ENCODE measurements at regions not wholly inside any gene's neighbourhood (a gene's known extent, or its start where the extent isn't known, plus 50 kb on each side); places are given as distances from the start of the nearest gene placed in this dataset.

DNA sequence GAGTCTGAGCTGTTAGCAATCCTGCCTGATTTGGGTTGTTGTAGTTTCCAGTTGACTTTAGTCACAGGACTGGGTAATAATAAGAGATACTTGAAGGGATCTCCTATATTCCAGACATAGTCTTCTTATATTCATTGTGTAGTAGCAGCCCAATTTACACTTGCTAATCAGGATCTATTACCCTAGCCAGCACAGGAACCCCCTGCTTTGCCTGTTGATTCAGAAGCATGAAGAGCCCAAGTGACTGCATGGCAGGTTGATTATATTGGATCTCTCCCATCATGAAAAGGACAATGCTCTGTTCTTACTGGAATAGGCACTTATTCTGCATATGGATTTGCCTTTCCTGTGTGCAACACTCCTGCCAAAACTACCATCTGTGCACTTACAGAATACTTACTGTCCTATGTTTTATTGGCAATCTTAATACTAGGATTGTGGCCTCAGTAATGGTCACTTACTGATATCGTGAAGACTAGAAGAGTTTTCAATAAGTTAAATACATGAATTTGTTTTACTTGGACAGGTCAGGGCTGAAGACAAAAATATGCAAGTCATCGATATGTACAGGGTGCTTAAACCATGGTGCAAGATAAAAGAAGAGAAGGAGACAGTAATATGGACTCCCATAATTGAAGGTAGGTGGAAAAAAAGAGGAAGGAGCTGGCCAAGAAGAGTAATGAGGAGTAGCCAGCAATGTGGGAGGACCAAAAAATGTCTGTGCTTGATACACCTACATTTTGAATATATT lies 304.1 kb downstream of the MCTP2 start:
- DNase-seq, result no peak

- no peak for DNase-seq
These were observed 305.2 kb downstream of the MCTP2 start for GRCh38 chr15:94536549-94536948.

DNA sequence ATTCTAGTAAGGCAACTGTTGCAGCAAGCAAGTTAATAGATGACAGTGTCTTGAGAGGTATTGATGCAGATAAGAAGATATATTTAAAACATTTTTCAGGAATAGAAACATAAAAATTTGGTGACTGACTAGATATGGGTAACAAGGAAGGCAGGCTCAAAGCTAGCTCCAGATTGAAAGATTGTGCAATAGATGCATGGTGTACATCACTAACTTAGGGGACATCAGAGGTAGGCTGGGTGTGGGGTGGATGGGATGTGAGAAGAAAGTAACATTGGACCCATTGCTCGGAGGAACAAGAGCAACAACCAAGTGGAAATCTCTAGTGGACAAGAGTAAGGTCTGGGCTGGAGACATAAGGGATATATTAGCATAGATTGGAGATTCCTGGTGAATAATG lies 306.9 kb downstream of the MCTP2 start:
- DNase-seq, result no peak

DNA sequence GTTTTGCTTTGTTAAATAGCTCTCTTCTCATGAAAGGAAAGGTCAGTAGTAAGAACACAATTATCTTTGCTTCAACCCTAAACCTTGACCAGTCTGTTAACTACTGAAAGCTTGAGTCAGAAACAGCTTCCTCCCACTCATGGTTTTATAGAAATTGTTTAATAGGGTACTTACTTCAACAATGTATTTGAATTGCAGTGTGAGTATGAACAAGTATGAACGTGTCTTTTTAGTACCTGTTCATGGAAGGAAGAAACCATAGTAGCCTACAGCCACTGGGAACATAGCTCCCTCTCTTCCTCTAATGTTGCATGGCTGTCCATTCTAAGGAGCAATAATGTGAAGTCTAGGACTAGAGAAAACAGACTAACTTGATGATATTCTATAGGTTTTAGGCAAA lies 311.0 kb downstream of the MCTP2 start:
- DNase-seq, result no peak

GRCh38 chr15:94546808-94547207 lies 315.4 kb downstream of the MCTP2 start:
- DNase-seq, result no peak

GRCh38 chr15:94547711-94548110 lies 316.4 kb downstream of the MCTP2 start:
- DNase-seq, result no peak

- DNase-seq, result no peak
These were observed 324.6 kb downstream of the MCTP2 start for GRCh38 chr15:94555841-94556519.

- DNase-seq, result no peak
These were observed 329.8 kb downstream of the MCTP2 start for GRCh38 chr15:94561036-94561689.

- no peak for DNase-seq
These were observed 332.1 kb downstream of the MCTP2 start for GRCh38 chr15:94563456-94563855.

DNA sequence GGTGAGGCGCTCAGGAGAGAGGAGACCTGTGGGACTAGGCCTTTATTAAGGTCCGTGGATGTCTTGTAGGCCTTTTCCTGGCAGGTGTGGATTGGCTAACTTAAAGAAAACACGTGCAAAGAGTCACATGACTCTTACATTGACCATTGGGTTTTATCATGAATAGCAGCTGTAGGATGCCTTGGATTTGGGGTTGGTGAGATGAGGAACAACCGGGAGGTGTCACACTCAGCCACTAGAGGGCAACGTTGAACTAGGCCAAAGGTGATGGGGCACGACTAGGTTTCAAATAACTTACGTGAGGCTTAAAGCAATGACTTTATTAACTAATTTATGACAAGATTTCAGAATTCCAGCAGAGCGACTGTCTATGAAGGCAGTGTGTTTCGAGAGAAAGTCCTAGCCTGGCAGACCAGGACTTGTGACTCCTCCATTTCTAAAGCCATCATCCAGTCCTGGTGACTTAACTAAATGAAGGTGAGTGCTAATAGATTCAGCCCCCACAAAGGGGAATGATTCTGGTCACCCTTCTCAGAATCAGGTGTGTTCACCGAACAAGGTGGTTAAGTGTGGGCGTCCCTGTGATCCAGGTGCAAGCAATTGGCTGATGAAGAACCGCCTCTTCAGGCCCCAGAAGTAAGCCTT lies 345.6 kb downstream of the MCTP2 start:
- peak; percentile 67 for DNase-seq

GRCh38 chr15:94579286-94579685 lies 347.9 kb downstream of the MCTP2 start:
- DNase-seq, result no peak

- no peak for DNase-seq
These were observed 349.0 kb downstream of the MCTP2 start for GRCh38 chr15:94580211-94580885.

DNA sequence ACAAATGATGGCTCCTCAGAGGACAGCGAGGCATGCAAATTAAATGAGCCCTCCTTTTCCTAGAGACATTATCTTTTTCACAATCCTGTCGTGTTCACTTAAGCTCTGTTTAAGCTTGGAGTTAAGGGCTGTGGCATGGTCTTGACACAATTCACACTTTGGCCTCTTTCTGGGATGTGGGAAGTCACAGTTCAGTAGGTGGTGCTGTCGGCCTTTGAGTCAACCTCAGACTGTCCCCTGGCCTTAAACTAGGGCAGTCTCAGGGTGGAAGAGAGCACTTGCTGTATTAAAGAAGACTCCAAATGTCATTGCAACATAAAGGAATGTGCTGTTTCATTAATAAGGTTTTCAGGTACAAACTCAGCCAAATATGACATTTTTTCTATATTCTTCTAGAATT lies 351.0 kb downstream of the MCTP2 start:
- peak; percentile 73 for DNase-seq

GRCh38 chr15:94584833-94585244 lies 353.5 kb downstream of the MCTP2 start:
- DNase-seq, result peak; percentile 89

DNA sequence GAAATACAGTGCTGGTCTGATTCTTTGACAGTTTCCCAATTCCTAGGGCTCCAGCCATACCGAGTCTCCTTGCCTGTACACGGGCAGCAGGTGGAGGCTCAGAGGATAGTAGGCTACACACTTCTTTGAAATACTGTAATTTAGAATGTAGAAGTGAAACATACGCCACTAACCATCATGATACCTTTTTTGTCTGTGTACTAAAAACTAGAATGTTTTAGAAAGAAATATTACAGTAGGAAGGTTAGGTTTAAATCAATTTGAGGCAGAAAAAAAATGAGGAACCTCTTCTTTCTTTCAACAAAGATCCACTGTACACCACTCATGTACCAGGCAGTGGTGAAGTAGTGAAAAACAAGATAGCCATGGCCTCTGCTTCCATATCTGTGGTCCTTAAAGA lies 354.7 kb downstream of the MCTP2 start:
- no peak for DNase-seq

- no peak for DNase-seq
These were observed 355.8 kb downstream of the MCTP2 start for GRCh38 chr15:94587113-94587512.

DNA sequence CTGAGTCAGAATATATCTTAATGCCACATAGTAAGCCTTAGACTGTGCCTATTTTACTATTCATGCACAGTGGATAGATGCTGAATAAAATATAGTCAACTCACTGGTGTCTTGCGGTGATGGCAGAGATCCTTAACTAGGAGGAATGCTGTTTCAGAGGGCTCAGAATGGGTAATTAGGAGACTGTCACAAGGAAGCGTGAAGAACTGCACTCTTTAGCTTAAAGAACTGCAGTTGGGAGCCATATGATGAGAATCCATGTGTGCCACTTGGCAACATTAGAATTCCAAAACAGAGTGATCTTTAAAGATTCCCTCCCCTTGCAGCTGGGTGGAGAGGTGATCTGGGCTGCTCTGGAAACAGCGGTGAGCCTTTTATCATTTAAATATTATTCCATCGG lies 357.6 kb downstream of the MCTP2 start:
- DNase-seq, result no peak

GRCh38 chr15:94592495-94592894 lies 361.1 kb downstream of the MCTP2 start:
- no peak for DNase-seq

GRCh38 chr15:94596707-94597106 lies 365.3 kb downstream of the MCTP2 start:
- DNase-seq, result no peak

DNA sequence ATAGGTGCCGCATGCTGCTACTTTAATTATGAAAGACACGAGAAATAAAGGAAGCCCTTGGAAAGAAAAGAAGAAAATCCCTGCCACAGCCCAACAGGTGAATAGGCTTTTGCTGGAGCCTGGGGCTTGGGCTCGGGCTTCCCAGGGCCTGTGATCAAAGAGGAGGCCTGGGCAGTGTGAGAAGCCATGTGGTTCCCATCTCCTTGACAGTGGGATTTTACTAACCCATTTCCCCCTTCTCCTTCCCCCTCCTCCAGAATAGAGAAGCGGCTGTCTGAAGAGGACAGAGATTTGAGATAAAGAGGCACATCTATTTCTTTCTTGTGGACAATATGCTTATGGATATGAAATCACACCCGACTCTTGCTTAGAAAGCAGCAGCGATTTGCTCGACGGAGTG lies 369.1 kb downstream of the MCTP2 start:
- no peak for DNase-seq

- DNase-seq, result no peak
These were observed 371.6 kb downstream of the MCTP2 start for GRCh38 chr15:94602754-94603470.

DNA sequence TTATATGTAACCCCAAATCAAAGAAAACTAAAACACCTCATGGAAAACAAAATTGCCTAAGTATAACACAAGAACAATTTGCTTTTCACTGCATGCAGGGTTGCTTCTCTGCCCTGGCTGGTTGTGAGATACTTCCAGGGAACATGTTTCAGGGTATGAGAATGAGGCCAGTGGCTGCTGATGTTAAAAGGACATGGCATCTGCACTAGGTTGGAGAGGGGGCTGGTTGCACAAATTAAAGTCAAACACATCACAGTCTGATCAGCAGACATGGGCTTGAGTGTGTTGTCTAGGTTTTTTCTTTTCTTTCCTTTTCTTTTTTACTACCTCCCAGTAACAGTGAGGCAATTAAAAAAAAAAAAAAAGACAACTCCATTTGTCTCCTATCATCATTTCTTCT lies 374.9 kb downstream of the MCTP2 start:
- DNase-seq, result no peak

All from activated CD4-positive, alpha-beta T cell treated with anti-CD3 and anti-CD28 coated beads, Interleukin-10, Interleukin-2, amounts not matched to agents 100 ng/mL and 50 ng/mL, durations not matched to agents 16 hours and 8 hours (primary cell).